ENCODE measurements at regions not wholly inside any gene's neighbourhood (a gene's known extent, or its start where the extent isn't known, plus 50 kb on each side); places are given as distances from the start of the nearest gene placed in this dataset.

DNA sequence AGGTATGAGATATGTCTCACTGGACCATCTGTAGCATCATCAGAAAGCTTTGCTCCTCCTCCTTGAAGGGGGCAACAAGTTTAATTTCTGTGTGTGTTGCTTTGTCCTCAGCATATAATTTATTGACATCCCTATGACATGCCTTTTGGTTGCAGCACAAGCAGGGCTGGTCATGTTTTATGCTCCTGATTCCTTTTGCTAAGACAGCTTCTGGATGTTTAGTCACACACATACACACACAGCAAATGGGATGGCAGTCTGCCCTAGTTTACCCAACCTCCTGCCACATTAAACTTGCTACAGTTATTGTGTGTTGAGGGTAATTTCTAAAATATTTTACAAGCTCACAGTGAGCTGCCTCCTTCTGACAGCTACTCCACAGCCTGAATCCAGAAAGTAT is 217.9 kb upstream of the RXFP2 start (continued):
- TF ChIP-seq CTCFL (IDR thresholded peaks at IDR 0.05; ENCODE audit: borderline replicate concordance, insufficient read depth, low read depth, low read length, poor library complexity, severe bottlenecking) (no peak), ZNF175 (CRISPR knock-in tag; IDR thresholded peaks at IDR 0.05; ENCODE audit: low read depth) (no peak), ZNF347 (CRISPR knock-in tag; IDR thresholded peaks at IDR 0.05; ENCODE audit: low read depth) (no peak), ZNF395 (CRISPR knock-in tag; IDR thresholded peaks at IDR 0.05) (no peak), ETS2 (tag; IDR thresholded peaks at IDR 0.05; ENCODE audit: borderline replicate concordance, poor library complexity, severe bottlenecking) (no peak), KAT8 (IDR thresholded peaks at IDR 0.05; ENCODE audit: low read depth) (no peak), CEBPB (tag; IDR thresholded peaks at IDR 0.05) (no peak)

DNA sequence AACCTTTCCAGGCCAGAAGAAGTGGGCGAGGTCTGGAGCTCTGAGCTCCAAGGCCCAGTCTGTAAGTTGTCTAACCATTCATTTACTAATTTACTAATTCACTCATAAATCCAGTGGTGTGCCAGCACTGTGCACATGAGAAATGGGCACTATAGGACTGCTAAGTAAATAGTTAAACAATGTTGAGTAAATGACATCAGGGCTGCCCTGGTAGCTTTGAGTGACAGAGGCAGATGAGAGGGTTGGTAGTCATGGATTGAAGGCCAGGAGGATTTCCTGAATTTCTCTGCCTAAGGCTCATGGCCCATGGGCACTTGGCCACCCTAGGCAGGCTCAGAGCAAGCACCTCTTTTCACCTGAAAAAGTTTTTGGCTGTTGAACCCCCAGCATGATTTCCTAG is 216.9 kb upstream of the RXFP2 start:
- H3K79me2 ChIP-seq (ENCODE audit: control insufficient read depth, insufficient read depth, low read length): no peaks in the 10 kb centered on the region
- ATAC-seq (no peak), DNase-seq (ENCODE audit: extremely low read depth in 1 of 4, low spot score in 3 of 4) (no peak), FAIRE-seq (no peak)
- no peak overlapping the region for H2AFZ ChIP-seq (ENCODE audit: low read depth, low read length)
- no peak overlapping the region for H3K27ac ChIP-seq (ENCODE audit: extremely low read depth, low read depth, low read length)
- no peaks in the 10 kb centered on the region for H3K36me3 ChIP-seq (ENCODE audit: control insufficient read depth, insufficient read depth, low read length)
- BruUV-seq (replicated peaks): no TSS peak
- in situ Hi-C loops (cut with MboI): no loop called here
- no peak overlapping the region for H3K4me3 ChIP-seq
- no peaks in the 10 kb centered on the region for H3K4me1 ChIP-seq (replicated peaks in 1 of 2; ENCODE audit: control insufficient read depth in 2 of 2, insufficient read depth in 2 of 2, low read length in 2 of 2)
- POLR2A ChIA-PET: interaction anchor here (1.2 kb wide), 1 partner anchor 23 kb away, joined by 3 read pairs; no protein-coding TSS in a partner anchor
- H4K20me1 ChIP-seq (replicated peaks; ENCODE audit: control insufficient read depth, insufficient read depth, low read length): no peaks in the 10 kb centered on the region
- WGBS (ENCODE audit: insufficient coverage, low coverage, missing lambda C conversion rate): 0% methylated on average over 1 of the region's 1 CpG
- intact Hi-C loops (cut with micrococcal nuclease): no loop called here
- no peaks in the 10 kb centered on the region for H3K9me3 ChIP-seq (replicated peaks; ENCODE audit: control insufficient read depth, insufficient read depth, low read depth, low read length)
- H3K27me3 ChIP-seq (ENCODE audit: control insufficient read depth in 2 of 2, insufficient read depth in 2 of 2, low read length in 2 of 2): no peaks in the 10 kb centered on the region
- H3K9ac ChIP-seq (ENCODE audit: insufficient read depth in 1 of 2, low read depth in 2 of 2, low read length in 2 of 2): no peak overlapping the region
- H3K9me1 ChIP-seq (ENCODE audit: control insufficient read depth, insufficient read depth, low read length): no peaks in the 10 kb centered on the region
- no peak overlapping the region for H3K4me2 ChIP-seq (ENCODE audit: insufficient read depth, low read length)
- CTCF ChIA-PET (ENCODE audit: low intra/inter-chr PET ratio): no interaction called here
- TF ChIP-seq THRA (IDR thresholded peaks at IDR 0.05) (no peak), ZNF239 (CRISPR knock-in tag; IDR thresholded peaks at IDR 0.05) (no peak), ZNF175 (CRISPR knock-in tag; IDR thresholded peaks at IDR 0.05; ENCODE audit: low read depth) (no peak), KLF6 (CRISPR knock-in tag; IDR thresholded peaks at IDR 0.05; ENCODE audit: borderline replicate concordance) (no peak), RFX5 (IDR thresholded peaks at IDR 0.05; ENCODE audit: low read depth, low read length) (no peak), MAFG (tag; conservative IDR thresholded peaks at IDR 0.05) (no peak), TEAD4 (IDR thresholded peaks at IDR 0.05; ENCODE audit: low read length) (no peak), TEAD4 (CRISPR knock-in tag; IDR thresholded peaks at IDR 0.05; ENCODE audit: borderline replicate concordance) (no peak)
- TF ChIP-seq, protein P1, sequence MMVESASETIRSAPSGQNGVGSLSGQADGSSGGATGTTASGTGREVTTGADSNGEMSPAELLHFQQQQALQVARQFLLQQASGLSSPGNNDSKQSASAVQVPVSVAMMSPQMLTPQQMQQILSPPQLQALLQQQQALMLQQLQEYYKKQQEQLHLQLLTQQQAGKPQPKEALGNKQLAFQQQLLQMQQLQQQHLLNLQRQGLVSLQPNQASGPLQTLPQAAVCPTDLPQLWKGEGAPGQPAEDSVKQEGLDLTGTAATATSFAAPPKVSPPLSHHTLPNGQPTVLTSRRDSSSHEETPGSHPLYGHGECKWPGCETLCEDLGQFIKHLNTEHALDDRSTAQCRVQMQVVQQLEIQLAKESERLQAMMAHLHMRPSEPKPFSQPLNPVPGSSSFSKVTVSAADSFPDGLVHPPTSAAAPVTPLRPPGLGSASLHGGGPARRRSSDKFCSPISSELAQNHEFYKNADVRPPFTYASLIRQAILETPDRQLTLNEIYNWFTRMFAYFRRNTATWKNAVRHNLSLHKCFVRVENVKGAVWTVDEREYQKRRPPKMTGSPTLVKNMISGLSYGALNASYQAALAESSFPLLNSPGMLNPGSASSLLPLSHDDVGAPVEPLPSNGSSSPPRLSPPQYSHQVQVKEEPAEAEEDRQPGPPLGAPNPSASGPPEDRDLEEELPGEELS (CRISPR knock-in tag; IDR thresholded peaks at IDR 0.05; ENCODE audit: borderline replicate concordance): no peak

All from K562 (cell line).